ENCODE measurements at regions not wholly inside any gene's neighbourhood (a gene's known extent, or its start where the extent isn't known, plus 50 kb on each side); places are given as distances from the start of the nearest gene placed in this dataset.

- no peaks in the 10 kb centered on the region for H3K9me3 ChIP-seq
- no peak overlapping the region for H3K27ac ChIP-seq
- ATAC-seq: no peak
- intact Hi-C loops (cut with DNase I): no loop called here
- H3K36me3 ChIP-seq: no peaks in the 10 kb centered on the region
- H3K4me1 ChIP-seq: no peaks in the 10 kb centered on the region
- DNase-seq: no peak
- H3K4me3 ChIP-seq: no peak overlapping the region
- no peak for TF ChIP-seq CTCF (IDR thresholded peaks at IDR 0.05)
- TF ChIP-seq POLR2A (IDR thresholded peaks at IDR 0.05): no peak
- WGBS (ENCODE audit: insufficient coverage, low coverage, low lambda C conversion rate, missing lambda C conversion rate): 100% methylated on average over 1 of the region's 1 CpG
- H3K27me3 ChIP-seq: no peaks in the 10 kb centered on the region
Measured at GRCh38 chr3:124121379-124122312, 129.7 kb upstream of the ROPN1 start.

- no peaks in the 10 kb centered on the region for H3K9me3 ChIP-seq
- 29% methylated on average over 1 of the region's 1 CpG for WGBS (ENCODE audit: insufficient coverage, low coverage, low lambda C conversion rate, missing lambda C conversion rate)
- no peak overlapping the region for H3K4me3 ChIP-seq
- no peak for ATAC-seq
- no peaks in the 10 kb centered on the region for H3K36me3 ChIP-seq
- H3K27ac ChIP-seq: no peak overlapping the region
- intact Hi-C loops (cut with DNase I): no loop called here
- DNase-seq: no peak
- TF ChIP-seq POLR2A (IDR thresholded peaks at IDR 0.05) (no peak), CTCF (IDR thresholded peaks at IDR 0.05) (no peak)
- H3K4me1 ChIP-seq: no peaks in the 10 kb centered on the region
- no peaks in the 10 kb centered on the region for H3K27me3 ChIP-seq
Measured at GRCh38 chr3:124125315-124125714, 133.4 kb upstream of the ROPN1 start.

- TF ChIP-seq POLR2A (IDR thresholded peaks at IDR 0.05): no peak
- no peak for TF ChIP-seq CTCF (IDR thresholded peaks at IDR 0.05)
- 50% methylated on average over 1 of the region's 1 CpG for WGBS (ENCODE audit: insufficient coverage, low coverage, low lambda C conversion rate, missing lambda C conversion rate)
- Histone ChIP-seq H3K36me3 (no peaks in the 10 kb centered on the region), H3K4me1 (no peaks in the 10 kb centered on the region), H3K27me3 (no peaks in the 10 kb centered on the region), H3K4me3 (no peak overlapping the region), H3K27ac (no peak overlapping the region), H3K9me3 (no peaks in the 10 kb centered on the region)
- DNase-seq (no peak), ATAC-seq (no peak)
- intact Hi-C loops (cut with DNase I): no loop called here
Measured at GRCh38 chr3:124126436-124127023, 134.6 kb upstream of the ROPN1 start.

GRCh38 chr3:124131158-124131557, 139.2 kb upstream of the ROPN1 start:
- Histone ChIP-seq H3K4me3 (no peak overlapping the region), H3K36me3 (no peaks in the 10 kb centered on the region), H3K4me1 (no peaks in the 10 kb centered on the region), H3K27ac (no peak overlapping the region), H3K27me3 (no peaks in the 10 kb centered on the region), H3K9me3 (no peaks in the 10 kb centered on the region)
- intact Hi-C loops (cut with DNase I): no loop called here
- TF ChIP-seq CTCF (IDR thresholded peaks at IDR 0.05): no peak
- no peak for TF ChIP-seq POLR2A (IDR thresholded peaks at IDR 0.05)
- no peak for DNase-seq
- no peak for ATAC-seq

Measured in right lobe of liver (tissue), 6 donors.